ENCODE measurements at regions not wholly inside any gene's neighbourhood (a gene's known extent, or its start where the extent isn't known, plus 50 kb on each side); places are given as distances from the start of the nearest gene placed in this dataset.

DNA sequence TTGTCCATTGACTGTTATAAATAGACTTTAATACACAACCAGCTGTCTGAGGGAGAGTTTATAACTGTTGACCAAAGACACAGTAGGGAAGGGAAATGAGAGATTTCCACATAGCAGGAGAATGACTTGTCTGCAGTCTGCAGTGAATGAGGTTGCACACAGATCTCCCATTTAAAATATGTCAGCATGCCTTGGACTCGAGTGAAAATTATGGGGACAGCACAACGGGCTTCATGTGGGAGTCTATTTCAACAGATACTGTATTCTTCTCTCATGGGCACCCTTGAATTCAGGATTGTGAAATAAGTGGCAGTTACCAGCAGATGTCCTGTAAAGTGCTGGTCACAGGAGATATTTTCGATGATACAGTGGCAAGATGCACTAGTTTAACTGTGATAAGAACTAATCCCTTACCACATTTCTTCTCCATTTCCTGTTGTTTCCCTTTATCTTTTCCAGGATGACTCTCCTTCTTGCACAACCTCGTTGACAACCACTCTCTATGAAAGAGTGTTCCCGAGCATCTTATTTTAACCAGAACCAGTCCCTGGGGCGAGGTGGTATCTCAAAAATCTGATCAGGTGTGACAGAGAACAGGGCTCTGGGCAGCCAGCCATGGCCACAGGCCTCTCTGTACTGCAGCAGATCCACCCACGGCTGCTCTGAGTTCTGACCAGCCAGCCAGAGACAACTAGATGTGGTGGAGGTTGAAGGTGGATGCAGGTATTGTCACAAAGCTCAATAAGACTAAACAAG is 51.5 kb upstream of the MAP3K1 start:
- Histone ChIP-seq H3K9ac (no peak overlapping the region), H3F3A (ENCODE audit: insufficient read depth) (no peaks in the 10 kb centered on the region), H3K27ac (no peak overlapping the region), H3K9me2 (ENCODE audit: insufficient read depth) (no peaks in the 10 kb centered on the region), H3K4me3 (no peak overlapping the region), H3K4me2 (ENCODE audit: unreplicated experiment) (peak overlapping the region; percentile 12), H2AFZ (no peak overlapping the region), H4K20me1 (ENCODE audit: insufficient read depth) (no peaks in the 10 kb centered on the region), H3K9me3 (ENCODE audit: low read depth) (no peaks in the 10 kb centered on the region), H3K4me1 (ENCODE audit: insufficient read depth) (peaks cover 7% of the 10 kb centered on the region; the same call in 1 of the 2 replicates), H3K79me2 (ENCODE audit: insufficient read depth) (no peaks in the 10 kb centered on the region), H3K36me3 (ENCODE audit: low read depth) (no peaks in the 10 kb centered on the region), H3K27me3 (replicated peaks; ENCODE audit: insufficient read depth) (peaks cover 5% of the 10 kb centered on the region)
- DNase-seq = peak; percentile 47
- WGBS, 2 experiments (ENCODE audit: low coverage in 1 of 2, low lambda C conversion rate in 2 of 2, missing lambda C conversion rate in 2 of 2) = 40 to 42% methylated on average over 7 of the region's 7 CpGs
- no peak for TF ChIP-seq EZH2phosphoT487 (IDR thresholded peaks at IDR 0.05; ENCODE audit: insufficient read depth, low read depth)
- TF ChIP-seq EZH2 (IDR thresholded peaks at IDR 0.05; ENCODE audit: insufficient read depth, poor library complexity, severe bottlenecking) = no peak
- in situ Hi-C loops (cut with MboI) = no loop called here

DNA sequence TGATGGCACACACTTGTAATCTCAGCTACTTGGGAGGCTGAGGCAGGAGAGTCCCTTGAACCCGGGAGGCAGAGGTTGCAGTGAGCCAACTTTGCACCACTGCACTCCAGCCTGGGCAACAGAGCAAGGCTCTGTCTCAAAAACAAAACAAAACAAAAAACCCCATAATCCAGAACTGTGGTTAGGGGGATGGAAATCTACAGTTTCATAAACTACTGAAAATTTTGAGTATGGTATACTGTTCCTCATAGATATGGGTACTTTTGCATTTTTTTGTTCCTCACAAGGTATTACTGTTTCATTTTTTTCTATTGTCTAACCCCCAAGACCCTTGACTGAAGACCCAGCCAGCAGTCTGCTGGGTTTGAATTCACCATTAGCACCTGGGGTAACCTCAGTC is 52.2 kb upstream of the MAP3K1 start:
- Histone ChIP-seq H3K27ac (no peak overlapping the region), H3K9me3 (ENCODE audit: low read depth) (no peaks in the 10 kb centered on the region), H3K4me2 (ENCODE audit: unreplicated experiment) (no peak overlapping the region), H3K4me3 (no peak overlapping the region), H3K79me2 (ENCODE audit: insufficient read depth) (no peaks in the 10 kb centered on the region), H3K27me3 (replicated peaks; ENCODE audit: insufficient read depth) (peaks cover 5% of the 10 kb centered on the region), H3K4me1 (ENCODE audit: insufficient read depth) (peaks cover 7% of the 10 kb centered on the region; the same call in 1 of the 2 replicates), H3K9ac (no peak overlapping the region), H3K9me2 (ENCODE audit: insufficient read depth) (no peaks in the 10 kb centered on the region), H4K20me1 (ENCODE audit: insufficient read depth) (no peaks in the 10 kb centered on the region), H2AFZ (no peak overlapping the region), H3F3A (ENCODE audit: insufficient read depth) (no peaks in the 10 kb centered on the region), H3K36me3 (ENCODE audit: low read depth) (no peaks in the 10 kb centered on the region)
- 88 to 89% methylated on average over 1 of the region's 1 CpG for WGBS, 2 experiments (ENCODE audit: low coverage in 1 of 2, low lambda C conversion rate in 2 of 2, missing lambda C conversion rate in 2 of 2)
- DNase-seq = no peak
- in situ Hi-C loops (cut with MboI) = no loop called here
- TF ChIP-seq EZH2 (IDR thresholded peaks at IDR 0.05; ENCODE audit: insufficient read depth, poor library complexity, severe bottlenecking) = no peak
- no peak for TF ChIP-seq EZH2phosphoT487 (IDR thresholded peaks at IDR 0.05; ENCODE audit: insufficient read depth, low read depth)

DNA sequence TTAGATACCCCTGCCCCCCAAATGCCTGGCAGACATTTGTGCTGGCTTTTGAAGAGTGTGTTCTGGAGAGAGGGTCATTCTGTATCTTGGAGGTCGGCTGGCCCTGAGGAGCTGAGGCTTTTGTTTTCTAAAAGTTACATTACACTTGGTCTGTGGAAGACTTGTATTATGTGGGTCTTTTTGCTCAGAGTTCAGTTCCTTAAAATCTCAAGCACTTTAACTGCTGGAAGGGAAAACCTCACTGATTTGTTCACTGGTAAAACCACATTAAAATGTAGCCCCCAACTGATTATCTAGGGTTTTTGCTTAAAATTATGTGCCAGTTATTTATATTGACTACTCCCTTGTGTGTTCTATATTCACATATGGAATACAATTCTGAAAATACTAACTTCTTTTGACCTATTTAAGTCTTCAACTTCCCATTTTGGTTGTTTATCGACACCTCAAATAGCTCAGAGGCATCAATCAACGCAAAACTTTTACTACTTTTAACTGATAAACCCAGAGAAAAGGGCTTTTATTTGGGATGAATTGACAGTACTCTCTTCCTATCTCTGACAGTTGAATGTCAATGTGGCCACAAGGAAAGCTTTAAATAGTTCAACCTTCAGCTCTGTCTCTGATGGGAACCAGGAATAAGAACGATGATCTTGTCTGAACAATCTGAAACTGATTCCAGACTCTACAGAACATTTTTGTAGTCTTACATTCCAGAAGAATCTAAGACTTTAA is 54.0 kb upstream of the MAP3K1 start:
- Histone ChIP-seq H3K4me2 (ENCODE audit: unreplicated experiment) (no peak overlapping the region), H3K4me3 (no peak overlapping the region), H3K9ac (no peak overlapping the region), H3K9me2 (ENCODE audit: insufficient read depth) (no peaks in the 10 kb centered on the region), H3K36me3 (ENCODE audit: low read depth) (no peaks in the 10 kb centered on the region), H2AFZ (no peak overlapping the region), H3K27ac (no peak overlapping the region), H3K79me2 (ENCODE audit: insufficient read depth) (no peaks in the 10 kb centered on the region), H3K27me3 (replicated peaks; ENCODE audit: insufficient read depth) (no peaks in the 10 kb centered on the region; the same call in 1 of the 2 replicates), H3K9me3 (ENCODE audit: low read depth) (no peaks in the 10 kb centered on the region), H3F3A (ENCODE audit: insufficient read depth) (no peaks in the 10 kb centered on the region), H3K4me1 (ENCODE audit: insufficient read depth) (peaks cover 18% of the 10 kb centered on the region), H4K20me1 (ENCODE audit: insufficient read depth) (no peaks in the 10 kb centered on the region)
- TF ChIP-seq EZH2 (IDR thresholded peaks at IDR 0.05; ENCODE audit: insufficient read depth, poor library complexity, severe bottlenecking) (no peak), EZH2phosphoT487 (IDR thresholded peaks at IDR 0.05; ENCODE audit: insufficient read depth, low read depth) (no peak)
- in situ Hi-C loops (cut with MboI) = no loop called here
- 59 to 61% methylated on average over 4 of the region's 4 CpGs for WGBS, 2 experiments (ENCODE audit: low coverage in 1 of 2, low lambda C conversion rate in 2 of 2, missing lambda C conversion rate in 2 of 2)
- no peak for DNase-seq

DNA sequence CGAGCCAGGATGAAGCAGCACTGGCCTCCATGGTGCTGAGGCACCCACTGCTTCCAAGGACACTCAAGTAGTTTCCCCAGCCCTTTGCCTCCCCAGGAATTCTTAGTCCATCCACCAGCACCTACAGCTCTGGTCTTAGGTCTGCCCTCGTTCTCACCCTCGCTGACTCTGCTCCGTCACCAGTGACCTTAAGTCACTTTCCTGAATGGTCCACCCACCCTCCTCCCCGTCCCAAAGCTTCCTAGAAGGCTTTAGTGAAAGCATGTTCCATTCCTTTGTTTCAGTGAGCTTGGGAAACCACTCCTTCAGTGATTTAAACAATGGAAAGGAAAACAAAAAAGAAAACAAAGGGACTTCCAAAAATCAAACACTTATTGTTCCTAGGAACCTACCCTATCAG is 54.6 kb upstream of the MAP3K1 start:
- H4K20me1 ChIP-seq (ENCODE audit: insufficient read depth) = no peaks in the 10 kb centered on the region
- H3K27me3 ChIP-seq (replicated peaks; ENCODE audit: insufficient read depth) = no peaks in the 10 kb centered on the region; the same call in 1 of the 2 replicates
- in situ Hi-C loops (cut with MboI) = no loop called here
- TF ChIP-seq EZH2phosphoT487 (IDR thresholded peaks at IDR 0.05; ENCODE audit: insufficient read depth, low read depth) (no peak), EZH2 (IDR thresholded peaks at IDR 0.05; ENCODE audit: insufficient read depth, poor library complexity, severe bottlenecking) (no peak)
- no peaks in the 10 kb centered on the region for H3K9me2 ChIP-seq (ENCODE audit: insufficient read depth)
- H3K79me2 ChIP-seq (ENCODE audit: insufficient read depth) = no peaks in the 10 kb centered on the region
- no peaks in the 10 kb centered on the region for H3K9me3 ChIP-seq (ENCODE audit: low read depth)
- WGBS, 2 experiments (ENCODE audit: low coverage in 1 of 2, low lambda C conversion rate in 2 of 2, missing lambda C conversion rate in 2 of 2) = 48 to 49% methylated on average over 5 of the region's 5 CpGs
- DNase-seq = no peak
- no peaks in the 10 kb centered on the region for H3F3A ChIP-seq (ENCODE audit: insufficient read depth)
- H2AFZ ChIP-seq = no peak overlapping the region
- H3K36me3 ChIP-seq (ENCODE audit: low read depth) = no peaks in the 10 kb centered on the region
- no peak overlapping the region for H3K4me3 ChIP-seq
- peaks cover 18% of the 10 kb centered on the region for H3K4me1 ChIP-seq (ENCODE audit: insufficient read depth)
- H3K4me2 ChIP-seq (ENCODE audit: unreplicated experiment) = no peak overlapping the region
- H3K27ac ChIP-seq = no peak overlapping the region
- H3K9ac ChIP-seq = no peak overlapping the region

Measured in GM23248 (cell line).